Fibroblast of skin of abdomen (primary cell): ENCODE measurements at regions not wholly inside any gene's neighbourhood (a gene's known extent, or its start where the extent isn't known, plus 50 kb on each side); places are given as distances from the start of the nearest gene placed in this dataset.

ENCODE experiments used
- DNase-seq: peaks from one replicate; pipeline ENCODE4 v3.0.0-alpha.2; 2013

DNA sequence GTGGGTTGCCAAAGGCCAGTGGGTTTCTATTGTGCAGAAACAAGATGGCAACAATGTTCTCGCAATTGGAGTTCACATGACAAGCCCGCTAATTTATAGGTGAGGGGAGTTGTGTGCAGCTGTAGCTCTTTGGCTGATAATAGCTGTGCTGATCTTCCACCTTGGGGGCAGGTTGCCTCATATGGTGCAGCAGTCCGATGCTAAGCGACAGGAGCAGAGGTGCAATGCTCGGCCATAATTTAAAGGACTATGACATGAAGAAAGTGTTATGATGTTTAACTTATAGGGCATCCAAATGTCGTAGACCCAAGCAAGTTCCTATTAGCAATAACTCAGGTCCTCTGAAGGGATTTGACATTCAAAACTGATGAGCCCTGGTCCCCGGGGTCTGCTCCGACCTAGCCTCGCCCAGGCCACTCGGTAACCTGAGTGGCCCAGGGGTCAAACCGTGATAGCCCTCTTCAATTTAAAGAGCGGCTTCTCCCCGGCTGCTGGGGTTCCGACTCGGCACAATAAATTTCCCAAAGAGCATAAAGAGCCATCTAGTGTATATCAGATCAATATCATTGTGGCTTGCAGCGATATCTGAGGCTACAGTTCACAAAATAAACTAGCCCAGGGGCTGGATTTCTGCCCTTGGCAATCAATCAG is 724.0 kb downstream of the IRX1 start:
- DNase-seq = no peak

- no peak for DNase-seq
Observed at GRCh38 chr5:4330327-4330726, 734.7 kb downstream of the IRX1 start.

DNA sequence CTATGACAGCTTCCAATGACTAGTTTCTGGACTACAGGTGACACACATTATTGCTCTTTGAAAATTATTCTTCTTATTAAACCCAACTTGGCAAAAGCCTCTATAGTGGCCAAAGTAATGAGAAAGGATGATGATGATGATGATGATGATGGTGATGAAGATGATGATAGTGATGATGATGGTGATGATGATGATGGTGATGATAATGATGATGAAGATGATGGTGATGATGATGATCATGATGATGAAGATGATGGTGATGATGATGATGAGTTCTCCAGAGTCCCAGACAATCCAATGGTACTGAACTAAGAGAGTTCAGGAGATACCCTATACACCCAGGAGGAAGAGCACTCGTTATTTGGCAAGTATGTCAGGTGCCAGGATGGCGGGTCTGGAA is 739.4 kb downstream of the IRX1 start:
- no peak for DNase-seq

DNA sequence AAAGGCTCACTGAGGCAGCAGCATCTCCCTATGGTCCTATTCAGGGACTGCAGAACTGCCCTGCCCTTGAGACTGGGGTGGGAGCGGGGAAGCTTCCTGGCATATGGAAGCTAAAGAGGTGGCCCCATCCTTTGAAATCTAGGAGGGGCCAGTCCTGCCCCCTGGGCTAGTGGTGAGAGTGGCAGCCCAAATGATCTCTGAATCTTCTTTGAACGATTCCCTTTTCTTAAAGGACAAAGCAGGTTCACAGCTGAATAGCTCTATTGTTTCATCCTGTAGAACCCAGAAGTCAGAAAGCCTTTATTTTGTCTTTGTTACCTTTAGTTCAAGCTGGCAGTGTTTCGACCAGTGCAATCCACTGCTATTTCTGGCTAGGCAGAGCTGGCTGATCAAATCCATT is 741.9 kb downstream of the IRX1 start:
- DNase-seq = no peak

DNA sequence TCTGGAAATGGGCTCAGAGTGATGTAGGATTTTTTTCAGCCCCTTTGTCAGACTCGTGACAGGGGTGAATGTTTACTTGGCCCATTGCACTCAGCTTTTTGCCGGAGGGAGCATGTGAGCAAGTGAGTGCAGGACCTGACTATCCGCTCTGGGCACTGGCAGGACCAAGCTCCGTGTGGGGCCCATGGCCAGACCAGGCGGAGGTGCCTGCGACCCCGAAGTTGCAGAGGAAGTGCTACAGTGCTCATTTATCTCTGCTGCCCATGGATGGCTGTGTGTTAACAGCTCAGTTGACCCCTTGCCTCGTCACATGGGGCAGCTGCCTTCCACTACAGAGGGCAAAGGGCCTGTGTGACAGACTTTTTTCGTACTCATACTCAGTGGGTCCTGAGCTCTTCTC is 744.3 kb downstream of the IRX1 start:
- DNase-seq = no peak

- DNase-seq = no peak
Observed at GRCh38 chr5:4345850-4346249, 750.2 kb downstream of the IRX1 start.

DNA sequence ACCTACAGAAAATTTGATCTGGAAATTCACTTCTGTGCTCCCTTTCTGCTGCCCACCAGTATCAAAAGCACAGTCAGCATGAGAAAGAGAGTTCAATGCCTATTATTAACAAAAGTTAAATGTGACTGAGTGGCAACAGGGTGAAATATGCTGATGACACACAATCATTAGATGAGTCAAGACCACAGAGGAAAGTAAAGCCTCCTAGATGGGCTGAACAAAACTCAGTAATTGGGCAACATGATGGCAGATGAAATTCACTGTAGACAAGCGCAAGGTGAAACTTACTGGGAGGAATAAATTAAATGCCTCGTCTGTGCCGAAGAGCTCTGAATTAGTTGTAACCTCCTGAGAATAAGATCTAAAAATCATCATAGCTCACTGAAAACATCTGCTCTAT is 752.8 kb downstream of the IRX1 start:
- peak; percentile 71 for DNase-seq

DNA sequence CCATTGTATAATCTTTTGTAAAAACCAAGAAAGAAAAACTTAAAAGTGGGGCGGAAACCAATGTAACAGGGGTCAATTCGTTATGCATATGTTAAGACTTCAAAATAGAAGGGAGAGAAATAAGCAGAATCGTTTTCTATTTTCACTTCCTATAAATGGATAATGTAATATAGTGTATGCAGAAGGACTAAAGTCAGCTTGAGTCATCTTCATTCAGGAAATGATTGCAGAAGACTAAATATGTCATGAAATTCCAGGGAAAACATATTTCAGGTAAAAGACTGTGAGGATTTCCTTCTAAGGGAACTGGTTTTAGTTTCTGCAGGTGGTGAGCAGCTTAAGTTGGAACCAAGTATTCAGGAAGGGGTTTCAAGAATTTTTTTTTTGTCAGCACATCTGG is 753.3 kb downstream of the IRX1 start:
- peak; percentile 11 for DNase-seq

DNA sequence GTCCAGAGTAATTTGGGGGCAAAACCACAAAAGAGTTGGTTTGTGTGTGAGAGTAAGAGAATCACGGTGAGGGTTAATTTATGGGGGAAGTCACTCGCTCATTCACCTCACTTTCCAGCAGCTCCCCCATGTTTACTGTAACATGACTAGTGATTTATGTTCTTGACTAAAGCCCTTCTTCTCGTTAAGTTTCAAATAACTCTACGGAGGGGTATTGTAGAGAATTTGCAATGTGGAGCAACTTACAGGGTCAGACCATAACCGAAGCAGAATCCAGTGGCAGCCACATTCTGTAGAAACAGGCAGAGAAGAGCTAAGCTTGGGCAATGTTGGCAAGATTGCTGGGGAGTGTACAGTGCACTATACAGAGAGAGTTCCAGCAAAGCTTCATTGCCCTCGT is 760.6 kb downstream of the IRX1 start:
- no peak for DNase-seq

GRCh38 chr5:4359847-4360246 is 764.2 kb downstream of the IRX1 start:
- no peak for DNase-seq

DNA sequence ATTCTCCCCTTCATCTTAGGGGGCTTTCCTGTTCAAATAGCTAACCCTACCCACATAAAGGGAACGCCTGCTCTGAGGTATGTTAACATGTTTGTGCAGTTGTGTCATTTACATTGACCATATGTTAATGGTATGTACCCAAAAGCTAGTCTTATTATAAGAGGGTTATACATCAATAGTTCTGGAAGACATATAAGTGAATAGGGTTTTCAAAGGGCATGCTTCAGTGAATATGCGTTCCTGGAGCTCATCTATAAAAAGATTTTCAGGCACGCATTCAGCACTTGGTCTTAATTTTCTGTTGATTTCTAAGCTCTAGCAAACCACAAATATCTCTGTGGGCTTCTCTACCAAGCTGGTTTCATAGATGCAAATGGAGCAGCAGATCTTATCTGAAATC is 766.1 kb downstream of the IRX1 start:
- peak; percentile 83 for DNase-seq

DNA sequence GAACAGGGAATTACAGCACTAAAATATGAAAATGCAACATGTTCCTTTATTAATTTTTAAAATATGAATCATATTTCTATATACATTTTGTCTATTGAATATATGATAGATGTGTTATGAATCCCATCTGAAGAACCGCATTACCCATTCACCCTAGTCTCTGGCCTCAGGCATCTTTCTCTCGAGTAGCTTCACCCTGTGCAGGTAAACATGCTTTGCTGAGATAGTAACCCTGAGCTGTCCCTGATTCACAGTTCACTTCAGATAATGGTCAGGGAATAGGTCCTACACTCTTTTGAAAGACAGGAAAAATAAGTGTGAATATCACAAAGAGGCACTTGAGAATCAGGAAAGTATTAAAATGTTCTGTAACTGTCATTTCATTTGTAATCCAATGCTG is 766.8 kb downstream of the IRX1 start:
- no peak for DNase-seq

DNA sequence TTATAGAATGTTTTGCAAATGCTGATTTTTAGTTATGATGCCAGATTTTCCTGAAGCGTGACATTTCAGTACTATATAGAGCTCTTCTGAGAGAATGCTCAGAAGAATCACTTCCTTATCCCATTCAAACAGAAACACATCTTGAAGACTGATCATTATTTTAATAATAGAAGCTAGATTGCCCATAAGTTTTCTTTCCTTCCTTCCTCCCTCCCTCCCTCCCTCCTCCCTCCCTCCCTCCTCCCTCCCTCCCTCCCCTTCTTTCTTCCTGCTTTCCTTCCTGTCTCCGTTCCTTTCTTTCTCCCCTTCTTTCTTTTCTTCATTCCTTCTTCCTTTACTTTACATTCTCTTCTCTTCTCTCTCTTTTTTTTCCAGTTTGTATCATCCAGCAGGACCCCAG is 767.4 kb downstream of the IRX1 start:
- DNase-seq = no peak

- DNase-seq = no peak
Observed at GRCh38 chr5:4366628-4367027, 771.0 kb downstream of the IRX1 start.

DNA sequence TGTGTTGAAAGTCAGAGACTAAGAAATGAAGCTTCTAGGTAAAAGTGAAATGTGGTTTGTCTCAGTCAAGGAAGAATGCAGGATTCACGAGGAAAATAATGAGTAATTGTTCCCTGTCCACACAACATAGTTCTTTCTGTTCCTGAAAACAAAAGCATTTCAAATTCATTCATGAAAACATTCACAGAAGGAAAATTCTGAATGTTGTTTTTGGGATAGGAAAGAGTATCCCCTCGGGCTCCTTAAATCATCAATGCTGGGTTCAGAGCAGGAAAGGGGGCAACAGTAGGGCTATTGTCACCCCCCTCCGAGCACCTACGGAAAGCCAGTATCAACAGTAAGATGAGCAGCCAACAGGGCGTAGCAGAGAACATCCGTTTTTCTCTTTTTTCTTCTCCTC is 769.9 kb upstream of the ADAMTS16 start:
- no peak for DNase-seq

DNA sequence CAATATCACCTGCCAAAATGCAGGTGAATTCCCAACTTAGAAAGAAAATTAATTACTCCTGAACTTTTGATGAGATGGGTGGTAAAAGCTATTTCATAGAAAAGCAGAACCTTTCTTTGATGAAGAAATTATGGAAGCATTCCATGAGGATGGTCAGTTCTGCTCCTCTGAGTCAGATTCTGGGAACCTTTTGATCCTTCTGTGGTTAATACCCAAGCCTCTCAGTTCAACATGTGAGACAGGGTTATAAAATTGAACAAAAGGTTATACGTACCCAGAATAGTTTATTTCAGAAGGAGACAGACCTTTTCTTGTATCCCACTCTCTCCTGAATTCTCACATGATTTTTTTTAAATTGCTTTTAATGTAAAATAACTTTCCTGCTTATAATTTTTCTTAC is 767.6 kb upstream of the ADAMTS16 start:
- DNase-seq = no peak

DNA sequence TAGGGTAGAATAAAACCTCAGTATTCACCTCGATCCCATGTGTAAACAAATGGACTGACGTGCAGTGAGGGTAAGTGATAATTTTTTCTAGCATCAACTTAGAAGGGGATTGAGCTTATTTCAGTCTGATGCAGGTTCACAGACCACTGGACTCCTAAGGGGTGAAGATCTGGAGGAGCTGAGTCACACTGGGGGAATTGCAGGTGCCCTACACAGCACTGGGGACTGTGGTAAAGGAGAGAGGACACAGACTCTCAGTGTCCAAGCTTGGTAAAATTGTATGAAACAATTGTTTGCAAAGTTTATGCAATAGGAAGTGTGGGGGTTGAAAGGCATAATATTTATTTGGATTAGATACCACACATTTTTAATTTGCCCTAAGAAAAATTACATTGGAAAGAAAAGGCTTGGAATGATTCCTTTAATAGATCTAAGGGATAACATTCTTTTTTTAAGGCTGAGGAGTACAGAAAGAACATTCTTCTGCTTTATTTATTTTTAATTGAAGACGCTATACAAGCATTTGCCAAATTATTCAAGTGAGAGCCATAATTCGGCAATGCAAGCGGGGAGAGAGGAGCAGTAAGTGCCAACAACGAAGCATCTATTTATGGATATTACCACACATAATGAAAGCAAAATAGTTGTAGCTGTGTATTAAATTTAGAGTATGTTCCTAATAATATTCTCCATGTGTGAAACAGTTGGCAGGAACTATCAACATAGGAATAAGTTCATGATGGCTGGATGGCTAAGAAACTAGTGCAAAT is 766.9 kb upstream of the ADAMTS16 start:
- DNase-seq = no peak

GRCh38 chr5:4374866-4375265 is 765.3 kb upstream of the ADAMTS16 start:
- peak; percentile 11 for DNase-seq

GRCh38 chr5:4375640-4376039 is 764.5 kb upstream of the ADAMTS16 start:
- no peak for DNase-seq

- DNase-seq = no peak
Observed at GRCh38 chr5:4383102-4383501, 757.0 kb upstream of the ADAMTS16 start.

GRCh38 chr5:4383518-4384198 is 756.5 kb upstream of the ADAMTS16 start:
- DNase-seq = no peak

GRCh38 chr5:4384649-4385048 is 755.5 kb upstream of the ADAMTS16 start:
- DNase-seq = peak; percentile 18

DNA sequence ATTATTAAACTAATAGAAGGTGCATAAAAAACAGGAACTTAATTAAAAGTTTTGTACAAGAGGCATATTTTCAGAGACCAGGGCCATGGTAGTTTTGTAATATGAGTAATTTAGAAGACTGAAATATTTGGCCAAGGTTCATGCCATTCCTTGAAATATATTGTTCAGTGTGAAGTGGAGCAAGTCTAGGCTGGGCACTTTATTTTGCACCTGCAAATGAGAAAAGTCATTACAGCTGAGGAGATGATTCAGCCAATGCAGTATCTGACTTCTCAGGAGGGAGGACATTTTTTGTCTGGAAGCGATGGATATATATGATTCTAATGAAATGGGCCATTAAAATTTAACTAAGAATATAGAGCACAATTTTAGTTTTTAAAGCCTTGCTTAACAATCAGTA is 754.0 kb upstream of the ADAMTS16 start:
- DNase-seq = no peak

- DNase-seq = peak; percentile 98
Observed at GRCh38 chr5:4387290-4387689, 752.8 kb upstream of the ADAMTS16 start.
